Spleen (tissue), 7 donors: ENCODE measurements at regions not wholly inside any gene's neighbourhood (a gene's known extent, or its start where the extent isn't known, plus 50 kb on each side); places are given as distances from the start of the nearest gene placed in this dataset.

Experiments
- CTCF ChIP-seq, 11 experiments: fragments of 200-600 bp in 7 of 11; fragments of 450-650 bp in 4 of 11; sonication (generic) in 4 of 11; IDR thresholded peaks in 8 of 11; conservative IDR thresholded peaks in 3 of 11; 1 replicate in 7 of 11; 2 replicates in 4 of 11; pipeline versions ENCODE4 v1.4.0 to v1.8.0; 2016 to 2021; ENCODE audit warnings: antibody characterized with exemption in 11 of 11, inconsistent platforms in 4 of 11, mild to moderate bottlenecking in 1 of 11
- POLR2AphosphoS5 ChIP-seq, 3 donors: sonication (generic); formaldehyde crosslinking; IDR thresholded peaks; one replicate each; pipeline ENCODE4 v1.5.1; 2017; ENCODE audit warnings: antibody characterized with exemption in 3 of 3
- donor health status: DM: no; HTN: no; CAD: no; lungs with moderate emphysema.
- donor health status: DM: no; HTN: no; CAD: no.
- donor health status: DM: no; HTN: no; CAD: no.

DNA sequence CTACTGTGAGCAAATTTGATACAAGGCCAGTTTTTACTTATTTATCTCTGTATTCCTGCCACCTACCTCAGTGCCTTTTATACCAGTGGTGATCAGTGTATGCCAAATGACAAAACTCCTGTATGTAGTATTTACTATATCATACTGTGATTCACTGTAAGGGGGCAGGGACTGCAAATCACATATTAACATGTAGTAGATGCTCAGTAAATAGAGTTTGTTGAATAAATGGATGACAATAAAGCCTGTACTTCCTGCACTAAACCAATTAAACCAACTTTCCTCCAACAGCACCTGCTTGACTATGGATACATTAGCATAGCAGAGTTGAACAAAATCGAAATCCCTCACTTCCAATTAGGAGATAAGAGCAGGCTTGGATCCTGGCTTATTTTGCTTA, 73.3 kb upstream of the C1orf87 start:
- TF ChIP-seq POLR2AphosphoS5 (IDR thresholded peaks at IDR 0.05) = no peak
- no peak for TF ChIP-seq CTCF (IDR thresholded peaks at IDR 0.05 in 8 of 11, conservative IDR thresholded peaks at IDR 0.05 in 3 of 11)
